ENCODE measurements at regions not wholly inside any gene's neighbourhood (a gene's known extent, or its start where the extent isn't known, plus 50 kb on each side); places are given as distances from the start of the nearest gene placed in this dataset.

GRCh38 chr9:2469681-2470221 is 151.8 kb upstream of the VLDLR start:
- TF ChIP-seq, protein P1, sequence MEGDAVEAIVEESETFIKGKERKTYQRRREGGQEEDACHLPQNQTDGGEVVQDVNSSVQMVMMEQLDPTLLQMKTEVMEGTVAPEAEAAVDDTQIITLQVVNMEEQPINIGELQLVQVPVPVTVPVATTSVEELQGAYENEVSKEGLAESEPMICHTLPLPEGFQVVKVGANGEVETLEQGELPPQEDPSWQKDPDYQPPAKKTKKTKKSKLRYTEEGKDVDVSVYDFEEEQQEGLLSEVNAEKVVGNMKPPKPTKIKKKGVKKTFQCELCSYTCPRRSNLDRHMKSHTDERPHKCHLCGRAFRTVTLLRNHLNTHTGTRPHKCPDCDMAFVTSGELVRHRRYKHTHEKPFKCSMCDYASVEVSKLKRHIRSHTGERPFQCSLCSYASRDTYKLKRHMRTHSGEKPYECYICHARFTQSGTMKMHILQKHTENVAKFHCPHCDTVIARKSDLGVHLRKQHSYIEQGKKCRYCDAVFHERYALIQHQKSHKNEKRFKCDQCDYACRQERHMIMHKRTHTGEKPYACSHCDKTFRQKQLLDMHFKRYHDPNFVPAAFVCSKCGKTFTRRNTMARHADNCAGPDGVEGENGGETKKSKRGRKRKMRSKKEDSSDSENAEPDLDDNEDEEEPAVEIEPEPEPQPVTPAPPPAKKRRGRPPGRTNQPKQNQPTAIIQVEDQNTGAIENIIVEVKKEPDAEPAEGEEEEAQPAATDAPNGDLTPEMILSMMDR (IDR thresholded peaks at IDR 0.05), result no peak
- TF ChIP-seq POLR2AphosphoS5 (IDR thresholded peaks at IDR 0.05; ENCODE audit: low read depth, low read length), result no peak

All from Panc1 (cell line).